GM21423 (cell line): ENCODE measurements at regions not wholly inside any gene's neighbourhood (a gene's known extent, or its start where the extent isn't known, plus 50 kb on each side); places are given as distances from the start of the nearest gene placed in this dataset.

ENCODE experiments used
- ATAC-seq: cut with Tn5 transposase; IDR thresholded peaks from one replicate; pipeline ENCODE4 v1.9.1; 2021; ENCODE audit warnings: mild to moderate bottlenecking, moderate library complexity; ENCODE audit not compliant: unreplicated experiment

GRCh38 chr11:28657378-28658030 is 549.3 kb downstream of the METTL15 start:
- ATAC-seq = no peak

GRCh38 chr11:28654191-28654590 is 546.0 kb downstream of the METTL15 start:
- no peak for ATAC-seq

- ATAC-seq = no peak
These were observed 541.7 kb downstream of the METTL15 start for GRCh38 chr11:28649922-28650321.

GRCh38 chr11:28636566-28636965 is 528.4 kb downstream of the METTL15 start:
- no peak for ATAC-seq

GRCh38 chr11:28636033-28636432 is 527.8 kb downstream of the METTL15 start:
- ATAC-seq = no peak

GRCh38 chr11:28632338-28632737 is 524.1 kb downstream of the METTL15 start:
- ATAC-seq = no peak

DNA sequence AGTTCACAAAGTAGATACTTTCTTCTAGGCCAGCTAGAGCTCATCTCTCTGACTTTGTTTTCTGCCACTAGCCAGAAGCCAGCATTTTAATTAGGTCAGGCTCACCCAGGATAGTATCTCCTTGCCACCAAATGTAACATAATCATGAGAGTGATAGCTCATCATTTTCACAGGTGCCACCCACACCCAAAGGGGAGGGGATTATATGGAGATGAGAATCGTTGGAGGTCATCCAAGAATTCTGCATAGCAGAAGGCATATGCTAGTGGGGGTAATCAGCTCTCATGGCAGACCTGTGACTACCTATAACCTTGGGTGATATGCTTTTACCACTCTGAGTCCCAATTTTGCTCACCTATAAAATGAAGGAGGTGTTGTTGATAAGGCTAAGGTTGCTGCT is 523.0 kb downstream of the METTL15 start:
- no peak for ATAC-seq

DNA sequence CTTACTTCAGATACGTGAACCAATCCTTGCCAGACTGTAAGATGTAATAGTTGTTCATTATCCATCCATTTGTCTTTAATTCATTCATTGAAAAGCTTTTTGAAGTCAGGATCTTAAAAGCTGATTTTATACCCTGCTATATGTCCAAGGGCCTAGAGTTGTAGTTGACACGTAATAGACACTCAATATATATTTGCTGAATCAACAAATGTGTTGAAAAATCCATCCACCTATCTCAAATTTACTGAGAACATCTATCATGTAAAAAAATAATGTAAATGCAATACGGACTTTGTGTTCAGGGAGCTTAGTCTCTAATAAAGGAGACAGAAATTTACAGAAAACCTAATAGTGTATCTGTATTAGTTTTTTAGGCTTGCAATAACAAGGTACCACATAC is 521.0 kb downstream of the METTL15 start:
- no peak for ATAC-seq

DNA sequence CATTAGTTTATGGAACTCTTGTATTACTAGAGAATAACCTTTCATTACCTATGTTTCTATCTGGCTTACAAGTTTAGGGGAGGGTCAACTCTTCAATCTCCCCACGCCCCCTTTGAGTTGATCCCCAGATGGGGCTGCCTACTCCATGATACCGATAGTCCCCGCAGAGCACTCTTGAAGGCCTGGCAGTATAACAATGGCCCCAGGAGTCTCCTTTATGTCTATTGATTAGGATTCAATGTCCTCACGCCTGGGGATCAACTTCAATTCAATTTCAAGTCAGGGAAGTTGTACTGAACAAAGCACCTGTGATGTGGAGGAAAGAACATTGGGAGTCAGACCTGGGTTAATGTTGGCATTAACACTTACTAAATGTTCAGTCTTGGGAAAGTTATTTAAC is 520.2 kb downstream of the METTL15 start:
- ATAC-seq = no peak

DNA sequence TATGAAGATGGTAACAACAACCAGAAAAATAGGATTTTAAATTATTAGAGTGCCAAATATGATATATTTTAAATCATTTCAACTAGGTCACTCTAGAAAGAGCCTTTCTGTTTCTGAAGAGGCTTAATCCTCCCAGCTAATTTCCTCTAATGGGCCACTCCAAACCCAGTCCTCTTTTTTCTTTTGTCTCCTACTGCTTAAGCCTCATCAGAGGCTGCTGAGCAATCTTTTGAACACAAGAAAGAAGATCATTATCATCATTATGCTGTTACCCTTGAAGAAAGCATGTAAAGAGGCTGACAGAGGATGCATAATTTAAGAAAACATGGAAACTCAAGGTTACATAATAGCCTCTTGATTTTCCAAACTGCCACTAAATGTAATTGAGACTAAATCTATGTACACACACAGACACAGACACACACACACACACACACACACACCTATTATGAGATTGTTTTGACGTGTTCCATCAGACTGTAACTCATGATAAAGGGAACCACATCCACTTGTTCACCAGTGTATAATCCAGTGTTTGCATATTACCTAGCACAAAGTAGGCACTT is 519.6 kb downstream of the METTL15 start:
- no peak for ATAC-seq

- ATAC-seq = no peak
These were observed 517.3 kb downstream of the METTL15 start for GRCh38 chr11:28625532-28625931.

DNA sequence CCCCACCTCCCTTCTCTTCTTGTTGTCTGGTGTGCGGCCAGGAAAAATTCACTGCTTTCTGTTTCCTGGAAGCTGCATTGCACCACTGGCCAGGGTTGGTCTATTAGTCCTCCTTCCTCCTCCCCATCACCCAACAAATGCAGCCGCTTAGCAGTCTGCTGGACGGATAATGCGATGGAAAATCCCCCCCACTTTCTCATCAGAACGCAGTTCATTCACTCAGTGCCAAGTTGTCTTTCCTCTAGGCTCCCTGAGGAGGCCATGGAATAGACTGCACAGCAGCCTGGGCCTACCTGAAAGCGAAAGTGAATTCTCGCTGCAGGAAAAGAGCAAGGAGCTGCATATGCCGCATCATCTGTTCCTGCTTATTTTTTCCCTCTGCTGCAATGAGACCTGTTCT is 513.6 kb downstream of the METTL15 start:
- no peak for ATAC-seq

DNA sequence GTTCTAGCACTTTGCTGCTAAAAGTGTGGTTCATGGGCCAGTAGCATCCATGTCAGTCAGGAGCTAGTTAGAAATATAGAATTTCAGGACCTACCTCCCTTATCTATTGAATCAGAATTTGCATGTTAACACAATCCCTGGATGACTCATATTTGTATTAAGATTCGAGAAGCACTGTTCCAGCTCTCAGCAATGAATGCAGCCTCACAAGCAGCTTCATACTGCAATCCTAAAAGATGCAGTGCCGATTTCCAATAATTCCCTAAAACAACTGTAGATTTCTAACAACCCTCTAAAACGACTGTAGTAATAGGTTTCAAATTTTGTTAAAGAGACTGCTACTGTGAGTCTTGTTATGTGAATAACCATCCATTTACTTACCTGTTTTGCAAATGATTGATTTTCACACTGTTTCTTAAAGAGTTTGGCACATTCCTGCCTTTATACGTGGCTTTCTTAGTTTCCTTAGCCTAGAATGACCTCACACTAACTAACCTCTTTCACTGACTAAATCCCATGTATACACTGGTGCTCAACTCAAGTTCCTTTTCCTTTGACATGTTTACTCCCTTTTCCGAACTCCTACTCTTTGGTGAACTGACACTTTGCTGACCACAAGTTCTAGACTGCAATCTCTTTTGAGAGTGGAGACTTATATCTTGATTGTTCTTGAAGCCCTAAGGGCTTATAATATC is 511.8 kb downstream of the METTL15 start:
- ATAC-seq = no peak

- ATAC-seq = no peak
These were observed 510.2 kb downstream of the METTL15 start for GRCh38 chr11:28618416-28618815.

DNA sequence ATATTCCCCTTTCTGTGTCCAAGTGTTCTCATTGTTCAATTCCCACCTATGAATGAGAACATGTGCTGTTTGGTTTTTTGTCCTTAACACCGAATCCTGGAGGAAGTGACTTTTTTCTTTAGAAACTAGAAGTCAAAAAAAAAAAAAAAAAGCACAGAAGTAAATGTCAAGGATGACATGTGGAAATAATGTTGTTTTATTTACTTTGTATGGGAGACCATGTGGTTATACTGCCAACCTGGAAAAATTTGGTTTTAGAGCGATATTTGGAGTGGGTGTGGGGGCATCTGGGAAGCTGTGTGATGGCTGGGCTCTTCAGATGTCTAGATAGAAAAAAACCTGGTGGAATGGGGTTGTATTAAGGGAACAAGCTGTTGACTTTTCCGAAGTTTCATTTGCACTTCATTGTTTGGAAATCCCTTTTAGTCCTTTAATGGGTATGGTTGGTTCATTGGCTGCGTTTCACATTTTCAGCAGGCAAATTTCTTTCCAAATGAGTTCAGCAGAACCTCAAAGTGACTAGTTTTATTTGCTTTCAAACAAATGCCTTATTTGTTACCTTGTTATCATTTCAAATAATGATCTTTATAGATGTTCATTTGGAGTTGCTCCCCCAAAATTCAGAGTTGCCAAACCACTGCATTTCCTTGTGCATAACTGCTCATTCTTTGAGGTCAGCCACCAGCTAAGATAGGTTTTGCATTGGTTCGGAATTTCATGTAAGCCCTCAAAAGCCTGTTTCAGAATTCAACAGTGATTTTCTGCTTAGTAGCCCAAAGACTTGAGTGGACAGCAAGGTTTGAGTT is 508.2 kb downstream of the METTL15 start:
- no peak for ATAC-seq

GRCh38 chr11:28615542-28615941 is 507.4 kb downstream of the METTL15 start:
- ATAC-seq = no peak

DNA sequence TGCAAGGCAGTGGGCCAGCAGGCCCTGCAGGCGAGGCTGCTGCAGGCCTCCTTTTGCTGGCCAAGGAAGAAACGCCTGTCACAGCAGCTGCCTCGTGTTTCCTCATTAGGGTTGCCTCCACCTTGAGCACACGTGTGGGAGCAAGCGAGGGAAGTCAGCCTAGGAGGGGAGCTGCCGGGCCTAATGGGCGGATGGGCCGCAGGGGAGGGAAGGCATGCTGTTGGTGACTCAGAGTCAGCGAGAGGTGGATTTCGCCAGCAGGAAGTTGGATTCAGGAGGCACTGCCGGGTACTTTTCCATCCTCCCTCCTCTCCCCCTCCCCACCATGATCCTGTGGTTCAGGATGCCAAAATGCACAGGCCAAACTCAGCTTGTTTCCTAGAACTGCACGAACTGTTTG is 498.7 kb downstream of the METTL15 start:
- no peak for ATAC-seq

- no peak for ATAC-seq
These were observed 491.5 kb downstream of the METTL15 start for GRCh38 chr11:28599656-28600055.

- ATAC-seq = no peak
These were observed 490.3 kb downstream of the METTL15 start for GRCh38 chr11:28598531-28598930.

DNA sequence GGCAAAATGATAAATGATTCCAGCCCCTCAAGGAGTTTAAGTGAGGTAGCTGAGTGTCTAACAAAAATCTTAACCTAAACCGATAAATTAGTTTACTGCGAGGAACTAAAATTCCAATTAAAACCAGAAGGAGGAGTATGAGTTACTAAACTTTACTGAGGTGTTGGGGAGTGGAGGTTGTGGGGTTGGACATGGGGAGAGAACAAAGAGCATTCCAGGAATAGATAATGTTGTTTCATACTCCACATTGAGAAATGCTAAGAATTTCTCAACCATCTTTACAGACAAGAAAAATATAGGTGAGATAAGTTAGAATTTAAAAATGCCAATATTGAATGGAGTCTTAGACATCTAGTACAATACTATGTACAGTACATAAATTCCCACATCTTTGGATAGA is 488.6 kb downstream of the METTL15 start:
- no peak for ATAC-seq

DNA sequence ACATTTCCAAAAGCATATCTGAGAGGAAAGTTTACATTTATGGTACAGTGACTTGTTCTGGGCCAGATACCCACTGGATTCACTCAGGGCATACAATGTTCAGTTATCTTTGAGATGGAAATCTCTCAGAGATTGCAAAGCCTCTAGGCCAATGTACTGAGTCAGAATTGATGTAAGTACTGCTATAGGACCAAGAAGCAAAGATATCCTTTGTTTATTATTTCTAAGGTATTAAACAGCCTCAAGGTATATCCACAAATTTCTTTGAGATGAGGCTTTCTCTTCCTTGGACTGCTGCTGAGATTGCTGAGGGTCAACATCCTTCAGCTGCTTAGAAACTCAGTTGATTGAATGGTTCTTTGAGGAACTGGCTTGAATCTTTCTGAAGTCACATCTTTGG is 484.0 kb downstream of the METTL15 start:
- ATAC-seq = no peak

- ATAC-seq = no peak
These were observed 476.8 kb downstream of the METTL15 start for GRCh38 chr11:28584992-28585391.
